GM12872 (cell line): ENCODE measurements at regions not wholly inside any gene's neighbourhood (a gene's known extent, or its start where the extent isn't known, plus 50 kb on each side); places are given as distances from the start of the nearest gene placed in this dataset.
A peak's percentile ranks its signal among the peaks of the same experiment; 100 is the strongest.

ENCODE experiments used
- TF ChIP-seq, protein P1 (sequence below): IDR thresholded peaks from 3 replicates; pipeline ENCODE4 v1.5.1; 2011; ENCODE audit warnings: low read depth, mild to moderate bottlenecking, low read length, moderate library complexity; ENCODE audit not compliant: insufficient read depth

- TF ChIP-seq, protein P1, sequence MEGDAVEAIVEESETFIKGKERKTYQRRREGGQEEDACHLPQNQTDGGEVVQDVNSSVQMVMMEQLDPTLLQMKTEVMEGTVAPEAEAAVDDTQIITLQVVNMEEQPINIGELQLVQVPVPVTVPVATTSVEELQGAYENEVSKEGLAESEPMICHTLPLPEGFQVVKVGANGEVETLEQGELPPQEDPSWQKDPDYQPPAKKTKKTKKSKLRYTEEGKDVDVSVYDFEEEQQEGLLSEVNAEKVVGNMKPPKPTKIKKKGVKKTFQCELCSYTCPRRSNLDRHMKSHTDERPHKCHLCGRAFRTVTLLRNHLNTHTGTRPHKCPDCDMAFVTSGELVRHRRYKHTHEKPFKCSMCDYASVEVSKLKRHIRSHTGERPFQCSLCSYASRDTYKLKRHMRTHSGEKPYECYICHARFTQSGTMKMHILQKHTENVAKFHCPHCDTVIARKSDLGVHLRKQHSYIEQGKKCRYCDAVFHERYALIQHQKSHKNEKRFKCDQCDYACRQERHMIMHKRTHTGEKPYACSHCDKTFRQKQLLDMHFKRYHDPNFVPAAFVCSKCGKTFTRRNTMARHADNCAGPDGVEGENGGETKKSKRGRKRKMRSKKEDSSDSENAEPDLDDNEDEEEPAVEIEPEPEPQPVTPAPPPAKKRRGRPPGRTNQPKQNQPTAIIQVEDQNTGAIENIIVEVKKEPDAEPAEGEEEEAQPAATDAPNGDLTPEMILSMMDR = no peak
Observed at GRCh38 chr10:123517901-123518300, 148.3 kb upstream of the GPR26 start.

DNA sequence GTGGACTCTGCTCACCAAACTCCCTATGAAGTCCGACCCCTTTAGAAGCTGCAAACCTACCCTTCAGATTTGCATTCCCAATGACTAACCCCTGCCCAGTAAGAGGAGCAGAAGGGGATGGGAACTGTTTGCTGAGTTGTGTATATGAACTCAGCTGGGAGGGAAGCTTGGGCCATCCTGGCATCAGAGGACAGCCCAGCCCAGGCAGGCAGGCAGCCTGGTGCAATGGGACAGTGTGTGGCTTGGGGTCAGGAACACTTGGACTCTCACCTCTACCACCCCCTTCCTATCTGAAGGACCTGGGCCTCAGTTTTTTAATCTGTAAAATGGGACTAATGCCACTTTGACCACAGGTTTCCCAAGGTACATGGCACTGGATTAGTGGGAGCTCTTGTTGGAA is 147.4 kb upstream of the GPR26 start:
- TF ChIP-seq, protein P1 = no peak

DNA sequence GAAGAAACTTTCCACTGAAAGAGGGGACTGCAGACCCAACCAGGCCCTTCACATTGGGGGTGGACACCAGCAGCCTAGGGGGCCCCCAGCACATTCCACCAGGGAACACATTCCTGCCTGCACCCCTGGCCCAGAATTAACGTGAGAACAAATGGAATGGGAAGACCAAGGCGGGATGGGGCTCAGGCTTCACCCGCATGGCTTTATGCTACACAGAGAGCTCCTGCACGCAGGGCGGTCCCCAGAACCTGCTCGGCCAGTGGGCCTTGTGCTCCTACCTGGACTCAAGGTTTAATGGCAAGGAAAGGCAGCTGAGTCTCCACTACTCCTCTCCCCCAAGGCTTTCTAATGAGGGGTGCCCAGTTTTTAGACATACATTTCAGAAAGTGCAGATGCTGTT is 146.3 kb upstream of the GPR26 start:
- TF ChIP-seq, protein P1 = no peak

- TF ChIP-seq, protein P1 = 0 out of 3 replicates have a peak, but pooled peaks have one; percentile 13
Observed at GRCh38 chr10:123521076-123521475, 145.1 kb upstream of the GPR26 start.

GRCh38 chr10:123521556-123521955 is 144.6 kb upstream of the GPR26 start:
- TF ChIP-seq, protein P1 = no peak

- TF ChIP-seq, protein P1 = 0 out of 3 replicates have a peak, but pooled peaks have one; percentile 11
Observed at GRCh38 chr10:123522702-123523312, 143.3 kb upstream of the GPR26 start.

- TF ChIP-seq, protein P1 = no peak
Observed at GRCh38 chr10:123523833-123524232, 142.3 kb upstream of the GPR26 start.
